T-helper 17 cell (primary cell): ENCODE measurements at regions not wholly inside any gene's neighbourhood (a gene's known extent, or its start where the extent isn't known, plus 50 kb on each side); places are given as distances from the start of the nearest gene placed in this dataset.

Source experiments
- ATAC-seq: fragments of 150-1000 bp; cut with Tn5 transposase; 2 replicates; pipeline ENCODE4 v1.10.0; 2021; ENCODE audit warnings: mild to moderate bottlenecking, moderate library complexity
- DNase-seq, 3 donors: peaks; one replicate each; pipeline versions ENCODE4 v3.0.0 to v3.0.0-alpha.2; 2020 to 2021
- H3K9me3 ChIP-seq: one replicate; pipeline ENCODE4 v1.7.0; 2013; ENCODE audit warnings: low read length, mild to moderate bottlenecking; ENCODE audit not compliant: control insufficient read depth, poor library complexity, severe bottlenecking
- H3K27ac Mint-ChIP-seq: one replicate; pipeline ENCODE4 v1.8.0; 2022; ENCODE audit warnings: mild to moderate bottlenecking, moderate library complexity, mixed read lengths
- H3K27me3 Mint-ChIP-seq: one replicate; pipeline ENCODE4 v1.8.0; 2022; ENCODE audit warnings: mixed read lengths
- H3K36me3 Mint-ChIP-seq: one replicate; pipeline ENCODE4 v1.8.0; 2022; ENCODE audit warnings: low read depth, mixed read lengths
- H3K4me1 Mint-ChIP-seq: one replicate; pipeline ENCODE4 v1.8.0; 2022; ENCODE audit warnings: mild to moderate bottlenecking, mixed read lengths
- H3K4me3 Mint-ChIP-seq: one replicate; pipeline ENCODE4 v1.8.0; 2022; ENCODE audit warnings: mild to moderate bottlenecking, moderate library complexity, mixed read lengths

DNA sequence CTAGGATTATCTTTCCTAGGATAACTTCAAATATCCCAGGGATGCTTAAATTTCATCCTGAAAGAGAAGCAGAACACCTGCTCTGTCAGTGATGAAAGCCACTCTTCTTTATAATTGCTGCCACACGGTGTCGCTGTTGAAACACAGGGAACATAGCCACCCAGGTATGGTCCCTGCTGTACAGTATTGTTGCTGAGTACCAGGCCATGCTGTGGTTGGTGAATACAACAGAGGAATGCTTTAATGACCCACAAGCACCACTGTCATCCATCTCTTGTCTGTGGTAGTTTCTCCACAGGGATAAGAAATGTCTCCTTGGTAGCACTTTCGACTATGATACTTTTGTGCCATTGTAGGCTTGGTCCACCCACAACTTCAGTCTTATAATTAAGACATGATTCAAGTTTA is 70.6 kb upstream of the STARD3NL start:
- H3K4me3 Mint-ChIP-seq, result no peak overlapping the region
- no peaks in the 10 kb centered on the region for H3K9me3 ChIP-seq
- no peak overlapping the region for H3K27ac Mint-ChIP-seq
- H3K36me3 Mint-ChIP-seq, result no peaks in the 10 kb centered on the region
- peaks cover 5% of the 10 kb centered on the region for H3K4me1 Mint-ChIP-seq
- H3K27me3 Mint-ChIP-seq, result peaks cover 28% of the 10 kb centered on the region
- ATAC-seq, result peak; percentile 86
- peak; percentile 16 to 46 (median 33) for DNase-seq

DNA sequence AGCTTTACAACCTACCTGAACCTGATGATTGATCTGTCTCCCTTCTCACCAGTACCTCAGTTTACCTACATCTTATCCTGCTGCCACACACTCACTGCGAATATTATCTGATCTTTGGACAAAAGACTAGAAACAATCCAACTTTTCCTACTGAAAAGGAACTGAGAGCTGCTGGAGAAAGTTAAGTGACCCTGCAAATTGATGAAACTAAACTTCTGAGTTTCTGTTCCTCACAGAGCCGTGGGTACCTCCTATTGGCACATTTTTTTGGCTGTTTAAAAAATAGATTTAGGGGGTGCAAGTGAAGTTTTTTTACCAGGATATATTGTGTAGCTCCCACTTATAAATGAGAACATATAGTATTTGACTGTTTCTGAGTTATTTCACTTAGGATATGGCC is 66.0 kb upstream of the STARD3NL start:
- no peaks in the 10 kb centered on the region for H3K9me3 ChIP-seq
- DNase-seq, result no peak
- Mint-ChIP-seq H3K4me3 (no peak overlapping the region), H3K27ac (no peak overlapping the region), H3K27me3 (peaks cover 52% of the 10 kb centered on the region), H3K36me3 (peaks cover 4% of the 10 kb centered on the region), H3K4me1 (peaks cover 3% of the 10 kb centered on the region)
- ATAC-seq, result no peak

DNA sequence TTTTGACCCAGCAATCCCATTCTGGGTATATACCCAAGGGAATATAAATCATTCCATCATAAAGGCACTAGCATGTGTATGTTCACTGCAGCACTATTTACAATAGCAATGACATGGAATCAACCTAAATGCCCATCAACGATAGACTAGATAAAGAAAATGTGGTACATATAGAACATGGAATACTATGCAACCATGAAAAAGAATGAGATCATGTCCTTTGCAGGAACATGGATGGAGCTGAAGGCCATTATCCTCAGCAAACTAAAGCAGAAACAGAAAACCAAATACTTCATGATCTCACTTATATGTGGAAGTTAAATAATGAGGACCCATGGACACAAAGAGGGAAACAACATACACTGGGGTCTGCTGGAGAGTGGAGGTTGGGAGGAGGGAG is 58.0 kb upstream of the STARD3NL start:
- no peak overlapping the region for H3K27ac Mint-ChIP-seq
- peaks cover 43% of the 10 kb centered on the region for H3K27me3 Mint-ChIP-seq
- ATAC-seq, result no peak
- no peaks in the 10 kb centered on the region for H3K9me3 ChIP-seq
- H3K36me3 Mint-ChIP-seq, result peaks cover 2% of the 10 kb centered on the region
- peaks cover 3% of the 10 kb centered on the region for H3K4me1 Mint-ChIP-seq
- H3K4me3 Mint-ChIP-seq, result no peak overlapping the region
- no peak for DNase-seq

DNA sequence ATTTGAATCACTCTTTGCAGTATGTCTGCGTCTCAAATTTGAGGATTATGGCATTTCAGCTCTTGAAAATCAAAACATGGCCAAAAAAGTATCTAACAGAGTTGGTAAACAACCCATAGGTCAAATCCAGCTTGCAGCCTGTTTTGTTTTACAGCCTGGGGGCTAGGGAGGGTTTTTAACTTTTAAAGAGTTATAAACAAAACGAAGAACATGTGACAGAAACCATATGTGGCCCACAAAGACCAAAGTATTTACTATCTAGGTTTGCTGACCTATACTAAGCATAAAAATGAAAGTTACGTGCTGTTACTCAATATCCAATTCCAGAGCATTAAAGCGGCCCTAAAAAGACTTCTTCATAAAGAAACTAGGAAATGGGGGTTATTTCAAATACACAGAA is 55.5 kb upstream of the STARD3NL start:
- DNase-seq (no peak), ATAC-seq (no peak)
- H3K9me3 ChIP-seq, result no peaks in the 10 kb centered on the region
- H3K4me1 Mint-ChIP-seq, result no peaks in the 10 kb centered on the region
- peaks cover 32% of the 10 kb centered on the region for H3K27me3 Mint-ChIP-seq
- H3K27ac Mint-ChIP-seq, result no peak overlapping the region
- H3K4me3 Mint-ChIP-seq, result no peak overlapping the region
- no peaks in the 10 kb centered on the region for H3K36me3 Mint-ChIP-seq

DNA sequence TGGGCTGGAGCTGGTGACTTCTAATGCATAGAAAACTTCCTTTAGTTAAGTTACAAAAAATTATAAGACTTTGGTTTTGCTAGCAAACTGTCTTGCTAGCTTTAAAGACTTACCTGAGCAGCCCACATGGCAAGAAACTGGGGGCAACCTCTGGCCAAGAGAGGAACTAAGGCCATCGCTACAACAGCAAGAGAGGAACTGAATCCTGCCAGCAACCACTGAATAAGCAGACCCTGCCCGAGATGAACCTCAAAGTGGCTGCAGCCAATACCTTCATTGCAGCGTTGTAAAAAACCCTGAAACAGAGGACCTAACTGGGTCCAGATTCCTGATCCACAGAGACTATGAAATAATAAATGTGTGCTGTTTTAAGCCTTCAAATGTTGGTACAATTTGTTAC is 54.6 kb upstream of the STARD3NL start:
- no peak overlapping the region for H3K4me3 Mint-ChIP-seq
- H3K27ac Mint-ChIP-seq, result no peak overlapping the region
- no peak for DNase-seq
- H3K4me1 Mint-ChIP-seq, result peaks cover 3% of the 10 kb centered on the region
- no peak for ATAC-seq
- H3K9me3 ChIP-seq, result no peaks in the 10 kb centered on the region
- peaks cover 31% of the 10 kb centered on the region for H3K27me3 Mint-ChIP-seq
- no peaks in the 10 kb centered on the region for H3K36me3 Mint-ChIP-seq

DNA sequence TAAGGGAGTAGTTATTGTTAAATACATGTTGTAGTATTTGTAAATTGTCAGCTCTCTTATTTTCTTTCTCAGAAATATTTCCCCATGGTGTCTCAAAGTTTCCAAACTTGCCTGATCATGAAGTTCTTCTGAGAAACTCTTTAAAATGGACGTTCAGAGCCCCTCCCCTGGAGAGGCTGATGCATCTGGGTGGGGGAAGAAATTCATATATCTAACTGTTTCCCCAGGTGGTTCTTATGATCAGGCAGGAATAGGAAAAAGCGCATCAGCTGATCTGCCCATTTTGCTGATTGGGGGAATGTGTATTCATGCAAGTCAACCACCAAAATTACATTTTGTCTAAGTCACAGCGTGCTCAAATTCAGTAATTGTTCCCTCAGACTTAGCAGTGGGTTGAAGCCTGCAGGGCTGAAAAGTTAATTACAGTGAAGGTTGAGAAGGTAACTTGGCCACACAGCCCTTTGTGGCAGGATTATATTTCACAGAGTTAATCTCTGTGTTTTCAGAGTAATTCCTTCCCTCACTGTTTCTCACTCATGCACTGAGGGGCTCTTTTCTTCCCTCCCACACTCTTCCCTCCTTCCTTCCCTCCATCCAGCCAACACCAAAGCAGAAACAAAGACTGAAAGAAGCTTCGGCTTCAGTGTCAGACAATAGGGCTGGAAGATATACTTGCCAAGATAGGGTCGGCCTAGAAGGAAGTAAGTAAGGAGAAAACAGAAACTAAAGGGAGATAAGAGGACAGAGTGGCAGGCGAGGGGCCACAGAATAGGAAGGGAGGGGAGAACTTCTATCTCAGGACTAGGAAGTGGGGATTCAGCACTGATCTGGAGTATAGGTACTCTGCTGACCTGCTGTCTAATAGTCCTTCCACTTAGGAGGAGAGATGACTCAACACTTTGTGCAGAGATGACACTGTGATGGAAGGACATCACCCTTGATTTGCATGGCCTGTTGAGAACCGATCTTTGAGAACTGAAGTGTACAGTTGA is 50.5 kb upstream of the STARD3NL start:
- peaks cover 3% of the 10 kb centered on the region for H3K4me1 Mint-ChIP-seq

More for the DNA sequence above, 50.5 kb upstream of the STARD3NL start:
- H3K9me3 ChIP-seq, result no peaks in the 10 kb centered on the region
- Mint-ChIP-seq H3K36me3 (peaks cover 3% of the 10 kb centered on the region), H3K27me3 (peaks cover 50% of the 10 kb centered on the region), H3K4me3 (no peak overlapping the region), H3K27ac (no peak overlapping the region)
- DNase-seq (no peak), ATAC-seq (no peak)
